ENCODE measurements at regions not wholly inside any gene's neighbourhood (a gene's known extent, or its start where the extent isn't known, plus 50 kb on each side); places are given as distances from the start of the nearest gene placed in this dataset.

DNA sequence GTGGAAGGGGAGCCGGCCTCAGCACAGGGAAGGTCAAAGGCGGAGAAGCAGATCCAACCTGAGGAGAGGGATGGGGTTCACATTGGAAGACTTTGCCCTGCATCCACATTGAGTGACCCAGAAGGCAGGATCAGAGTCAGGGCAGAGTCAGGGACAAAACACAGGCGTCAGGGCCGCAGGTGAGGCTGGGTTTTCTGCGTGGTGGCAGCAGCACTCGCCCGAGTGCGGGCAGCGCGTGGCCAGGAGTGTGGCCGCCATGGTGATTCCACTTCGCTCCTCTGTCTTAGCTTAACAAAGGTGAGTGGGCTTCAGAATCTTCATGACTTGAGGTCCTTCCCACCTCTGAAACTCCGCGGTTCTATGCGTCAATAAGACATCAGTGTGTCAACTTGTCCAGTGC is 476.9 kb upstream of the SMIM21 start:
- TF ChIP-seq, protein P1, sequence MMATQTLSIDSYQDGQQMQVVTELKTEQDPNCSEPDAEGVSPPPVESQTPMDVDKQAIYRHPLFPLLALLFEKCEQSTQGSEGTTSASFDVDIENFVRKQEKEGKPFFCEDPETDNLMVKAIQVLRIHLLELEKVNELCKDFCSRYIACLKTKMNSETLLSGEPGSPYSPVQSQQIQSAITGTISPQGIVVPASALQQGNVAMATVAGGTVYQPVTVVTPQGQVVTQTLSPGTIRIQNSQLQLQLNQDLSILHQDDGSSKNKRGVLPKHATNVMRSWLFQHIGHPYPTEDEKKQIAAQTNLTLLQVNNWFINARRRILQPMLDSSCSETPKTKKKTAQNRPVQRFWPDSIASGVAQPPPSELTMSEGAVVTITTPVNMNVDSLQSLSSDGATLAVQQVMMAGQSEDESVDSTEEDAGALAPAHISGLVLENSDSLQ (IDR thresholded peaks at IDR 0.05), result no peak
- TF ChIP-seq TARDBP (IDR thresholded peaks at IDR 0.05) (no peak), SP1 (IDR thresholded peaks at IDR 0.05) (no peak), SUZ12 (IDR thresholded peaks at IDR 0.05) (no peak), FOXK2 (IDR thresholded peaks at IDR 0.05) (no peak), ARNT (IDR thresholded peaks at IDR 0.05) (no peak), ZNF384 (IDR thresholded peaks at IDR 0.05) (no peak), LEF1 (IDR thresholded peaks at IDR 0.05; ENCODE audit: borderline replicate concordance) (no peak), FOXA1 (IDR thresholded peaks at IDR 0.05) (no peak), NFRKB (IDR thresholded peaks at IDR 0.05) (no peak), ELF4 (IDR thresholded peaks at IDR 0.05) (no peak), HDGF (IDR thresholded peaks at IDR 0.05; ENCODE audit: borderline replicate concordance) (no peak), FOXM1 (IDR thresholded peaks at IDR 0.05; ENCODE audit: borderline replicate concordance) (no peak), BHLHE40 (IDR thresholded peaks at IDR 0.05; ENCODE audit: borderline replicate concordance) (no peak)
